Thyroid gland (tissue), 4 donors: ENCODE measurements at regions not wholly inside any gene's neighbourhood (a gene's known extent, or its start where the extent isn't known, plus 50 kb on each side); places are given as distances from the start of the nearest gene placed in this dataset.

Source experiments
- POLR2A ChIP-seq, 2 donors: fragments of 450-650 bp; IDR thresholded peaks; one replicate each; pipeline ENCODE4 v1.6.1; 2017; ENCODE audit warnings: antibody characterized with exemption in 2 of 2, mild to moderate bottlenecking in 2 of 2, moderate library complexity in 1 of 2
- TF ChIP-seq, protein P1 (sequence below), 6 experiments: fragments of 200-600 bp in 3 of 6; fragments of 450-650 bp in 3 of 6; sonication (generic) in 3 of 6; IDR thresholded peaks; one replicate each; pipeline ENCODE4 v1.5.1; 2016 to 2019; ENCODE audit warnings: antibody characterized with exemption in 6 of 6, mild to moderate bottlenecking in 2 of 6, inconsistent platforms in 1 of 6, moderate library complexity in 1 of 6

GRCh38 chr11:16430674-16431073 is 74.3 kb upstream of the SOX6 start:
- TF ChIP-seq, protein P1, sequence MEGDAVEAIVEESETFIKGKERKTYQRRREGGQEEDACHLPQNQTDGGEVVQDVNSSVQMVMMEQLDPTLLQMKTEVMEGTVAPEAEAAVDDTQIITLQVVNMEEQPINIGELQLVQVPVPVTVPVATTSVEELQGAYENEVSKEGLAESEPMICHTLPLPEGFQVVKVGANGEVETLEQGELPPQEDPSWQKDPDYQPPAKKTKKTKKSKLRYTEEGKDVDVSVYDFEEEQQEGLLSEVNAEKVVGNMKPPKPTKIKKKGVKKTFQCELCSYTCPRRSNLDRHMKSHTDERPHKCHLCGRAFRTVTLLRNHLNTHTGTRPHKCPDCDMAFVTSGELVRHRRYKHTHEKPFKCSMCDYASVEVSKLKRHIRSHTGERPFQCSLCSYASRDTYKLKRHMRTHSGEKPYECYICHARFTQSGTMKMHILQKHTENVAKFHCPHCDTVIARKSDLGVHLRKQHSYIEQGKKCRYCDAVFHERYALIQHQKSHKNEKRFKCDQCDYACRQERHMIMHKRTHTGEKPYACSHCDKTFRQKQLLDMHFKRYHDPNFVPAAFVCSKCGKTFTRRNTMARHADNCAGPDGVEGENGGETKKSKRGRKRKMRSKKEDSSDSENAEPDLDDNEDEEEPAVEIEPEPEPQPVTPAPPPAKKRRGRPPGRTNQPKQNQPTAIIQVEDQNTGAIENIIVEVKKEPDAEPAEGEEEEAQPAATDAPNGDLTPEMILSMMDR (IDR thresholded peaks at IDR 0.05) = no peak
- no peak for TF ChIP-seq POLR2A (IDR thresholded peaks at IDR 0.05)
